AG10803 (cell line): ENCODE measurements at regions not wholly inside any gene's neighbourhood (a gene's known extent, or its start where the extent isn't known, plus 50 kb on each side); places are given as distances from the start of the nearest gene placed in this dataset.
A peak's percentile ranks its signal among the peaks of the same experiment; 100 is the strongest.

ENCODE experiments used
- DNase-seq: peaks from one replicate; pipeline ENCODE4 v3.0.0; 2010; ENCODE audit warnings: low read depth
- H3K4me3 ChIP-seq: 2 replicates; pipeline ENCODE4 v1.5.1; 2011; ENCODE audit warnings: mild to moderate bottlenecking, low read length, control low read depth
- TF ChIP-seq, protein P1 (sequence below): conservative IDR thresholded peaks from 2 replicates; pipeline ENCODE4 v1.5.1; 2011; ENCODE audit warnings: mild to moderate bottlenecking, low read length, control low read depth, inconsistent platforms

DNA sequence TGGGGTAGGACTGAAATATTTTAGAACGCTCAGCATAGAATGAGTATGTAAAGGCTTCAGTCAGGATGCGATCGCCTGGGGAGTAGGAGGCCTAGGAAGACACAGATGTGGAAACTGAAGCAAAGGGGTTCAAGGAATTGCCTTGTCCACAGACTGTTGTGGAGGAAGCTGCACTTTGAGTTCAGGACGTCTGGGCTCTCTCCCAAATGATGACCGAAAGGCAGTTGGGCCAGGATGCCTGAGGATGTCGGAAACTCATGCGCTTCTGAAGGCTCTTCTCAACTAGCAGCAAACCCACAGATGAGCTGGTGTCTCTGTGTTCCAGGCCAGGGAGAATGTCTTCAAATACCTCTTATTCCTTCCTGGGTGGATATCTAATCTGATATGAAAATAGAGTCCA is 146.2 kb upstream of the SULF2 start:
- no peak overlapping the region for H3K4me3 ChIP-seq
- DNase-seq = no peak
- TF ChIP-seq, protein P1, sequence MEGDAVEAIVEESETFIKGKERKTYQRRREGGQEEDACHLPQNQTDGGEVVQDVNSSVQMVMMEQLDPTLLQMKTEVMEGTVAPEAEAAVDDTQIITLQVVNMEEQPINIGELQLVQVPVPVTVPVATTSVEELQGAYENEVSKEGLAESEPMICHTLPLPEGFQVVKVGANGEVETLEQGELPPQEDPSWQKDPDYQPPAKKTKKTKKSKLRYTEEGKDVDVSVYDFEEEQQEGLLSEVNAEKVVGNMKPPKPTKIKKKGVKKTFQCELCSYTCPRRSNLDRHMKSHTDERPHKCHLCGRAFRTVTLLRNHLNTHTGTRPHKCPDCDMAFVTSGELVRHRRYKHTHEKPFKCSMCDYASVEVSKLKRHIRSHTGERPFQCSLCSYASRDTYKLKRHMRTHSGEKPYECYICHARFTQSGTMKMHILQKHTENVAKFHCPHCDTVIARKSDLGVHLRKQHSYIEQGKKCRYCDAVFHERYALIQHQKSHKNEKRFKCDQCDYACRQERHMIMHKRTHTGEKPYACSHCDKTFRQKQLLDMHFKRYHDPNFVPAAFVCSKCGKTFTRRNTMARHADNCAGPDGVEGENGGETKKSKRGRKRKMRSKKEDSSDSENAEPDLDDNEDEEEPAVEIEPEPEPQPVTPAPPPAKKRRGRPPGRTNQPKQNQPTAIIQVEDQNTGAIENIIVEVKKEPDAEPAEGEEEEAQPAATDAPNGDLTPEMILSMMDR = no peak

DNA sequence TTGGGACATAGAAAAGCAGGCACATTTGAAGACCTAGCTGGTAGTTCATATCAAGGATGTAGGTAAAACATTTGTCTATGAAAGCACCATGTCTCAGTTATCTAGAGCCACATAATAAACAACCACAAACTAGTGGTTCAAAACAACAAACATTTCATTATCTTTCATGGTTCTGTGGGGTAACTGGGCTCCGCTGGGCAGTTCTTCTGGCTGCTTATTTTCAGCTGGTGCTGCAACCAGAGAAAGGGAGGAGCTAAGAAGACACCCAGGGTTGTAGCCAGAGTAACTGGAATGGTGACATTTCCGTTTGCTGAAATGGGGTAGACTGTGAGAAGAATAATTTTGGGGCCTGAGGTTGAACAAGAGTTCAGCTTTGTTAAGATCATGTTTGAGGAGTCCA is 145.7 kb upstream of the SULF2 start:
- H3K4me3 ChIP-seq = no peak overlapping the region
- TF ChIP-seq, protein P1 = no peak
- no peak for DNase-seq

DNA sequence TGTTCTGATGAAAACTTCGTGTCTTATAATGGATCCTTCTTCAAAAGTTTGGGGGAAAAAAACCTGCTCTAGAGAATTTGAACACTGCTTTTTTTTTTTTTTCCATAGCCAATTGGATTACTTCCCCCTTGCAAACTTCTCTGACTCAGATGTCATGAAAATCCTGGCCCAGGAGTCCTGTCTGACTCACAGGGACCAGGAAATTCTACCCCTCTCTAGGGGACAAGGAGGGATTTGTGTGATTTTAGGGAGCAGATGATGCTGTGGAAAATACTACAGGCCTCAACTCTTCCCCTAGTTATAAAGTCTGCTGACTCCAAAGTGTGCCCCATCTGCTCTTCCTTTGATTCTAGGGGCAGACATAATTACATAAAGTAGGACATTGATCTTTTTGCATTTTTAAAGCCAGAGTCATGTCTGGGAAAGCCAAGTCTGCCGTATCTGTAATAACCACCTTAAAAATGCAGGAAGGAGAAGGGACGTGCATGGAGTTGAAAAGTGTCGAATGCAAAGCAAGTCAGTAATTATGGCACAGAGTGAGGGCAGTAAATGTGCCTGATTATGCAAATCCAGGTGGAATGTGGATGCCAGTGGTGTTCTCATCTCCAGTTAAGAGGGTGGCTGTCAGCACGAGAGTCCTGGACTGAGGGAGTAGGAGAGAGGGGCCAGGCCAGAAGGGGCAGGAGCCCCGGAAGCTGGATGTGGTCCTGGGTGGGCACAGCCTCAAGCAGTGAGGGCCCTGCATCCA is 144.3 kb upstream of the SULF2 start:
- TF ChIP-seq, protein P1 = no peak
- DNase-seq = peak; percentile 77
- H3K4me3 ChIP-seq = no peak overlapping the region

DNA sequence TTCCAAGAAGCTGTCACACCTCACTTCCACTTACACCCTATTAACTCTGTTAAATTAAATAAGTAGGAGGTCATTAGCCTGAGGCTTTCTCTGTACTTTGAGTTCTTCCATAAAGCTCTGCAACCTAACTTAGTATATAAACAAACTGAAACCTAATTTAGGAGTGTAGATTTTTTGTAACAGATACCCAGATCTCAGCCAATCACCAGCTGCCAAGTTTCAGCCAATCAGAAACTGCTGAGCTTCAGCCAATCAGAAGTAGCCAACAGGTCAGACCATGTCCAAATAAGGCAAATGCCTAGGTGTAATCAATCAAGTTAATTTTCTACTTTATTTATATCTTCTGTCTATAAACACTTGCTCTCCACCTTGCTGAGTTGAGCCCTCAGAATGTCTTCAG is 142.7 kb upstream of the SULF2 start:
- TF ChIP-seq, protein P1 = no peak
- no peak for DNase-seq
- H3K4me3 ChIP-seq = no peak overlapping the region

DNA sequence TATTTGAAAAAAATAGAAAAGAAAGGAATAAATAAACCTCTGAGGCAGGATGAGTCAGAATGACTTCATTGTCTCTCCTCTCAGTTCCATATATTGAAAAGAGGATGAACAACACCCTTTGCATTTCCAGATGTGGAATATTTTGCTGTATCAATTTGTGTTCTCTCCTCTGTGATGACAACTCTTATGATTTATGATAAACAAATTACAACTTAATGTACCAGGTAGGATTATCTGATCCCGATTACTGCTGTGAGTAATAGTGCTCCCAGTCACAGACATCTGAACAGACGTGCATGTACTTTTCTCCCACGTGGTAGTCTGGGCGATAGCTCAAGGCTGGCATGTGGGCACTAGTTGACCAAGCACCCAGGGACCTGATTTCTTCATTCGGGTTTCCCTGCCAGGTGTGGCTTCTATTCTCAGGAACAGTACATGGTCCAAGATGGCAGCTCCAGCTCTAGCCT is 142.1 kb upstream of the SULF2 start:
- H3K4me3 ChIP-seq = no peak overlapping the region
- TF ChIP-seq, protein P1 = no peak
- DNase-seq = peak; percentile 35

DNA sequence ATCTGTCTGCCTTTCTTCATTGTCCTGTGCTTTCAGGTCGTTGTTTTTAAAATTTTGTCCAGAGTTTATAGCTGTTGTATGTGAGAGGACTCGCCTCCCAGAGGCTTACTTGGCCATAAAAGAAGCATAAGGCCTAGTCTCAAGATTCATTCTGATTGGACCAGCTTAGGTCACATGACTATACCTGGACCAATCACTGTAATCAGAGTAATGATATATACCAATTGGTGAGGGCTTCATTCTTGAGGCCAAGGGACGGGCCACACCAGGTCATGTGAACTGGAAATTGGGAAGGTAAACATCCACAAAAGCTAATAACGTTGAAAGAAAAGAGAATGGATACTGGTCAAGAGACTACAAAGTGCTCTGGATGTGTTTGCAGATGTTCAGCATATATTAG is 141.4 kb upstream of the SULF2 start:
- no peak overlapping the region for H3K4me3 ChIP-seq
- no peak for DNase-seq
- TF ChIP-seq, protein P1 = no peak

DNA sequence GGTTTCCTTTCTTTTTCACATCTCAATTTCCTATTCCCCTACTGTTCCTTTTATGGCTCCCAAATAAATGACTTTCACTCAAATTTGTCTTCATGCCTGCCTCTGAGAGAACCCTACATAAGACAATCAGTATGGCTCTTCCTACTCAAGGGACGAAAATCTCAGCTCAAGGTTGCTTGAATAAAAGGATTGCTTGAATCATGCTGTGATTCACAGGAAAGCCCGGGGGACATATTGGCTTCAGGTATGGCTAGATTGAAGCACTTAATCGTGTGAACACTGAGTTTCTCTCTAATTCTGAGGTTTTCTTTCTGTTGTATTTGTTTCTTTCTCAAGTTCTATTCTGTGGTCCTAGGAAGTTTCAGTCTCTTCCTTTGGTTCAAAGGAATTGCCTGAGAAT is 140.3 kb upstream of the SULF2 start:
- H3K4me3 ChIP-seq = no peak overlapping the region
- no peak for DNase-seq
- TF ChIP-seq, protein P1 = no peak
